Testis (tissue), 2 donors: ENCODE measurements at regions not wholly inside any gene's neighbourhood (a gene's known extent, or its start where the extent isn't known, plus 50 kb on each side); places are given as distances from the start of the nearest gene placed in this dataset.

Source experiments
- CTCF ChIP-seq, 3 experiments: fragments of 450-650 bp in 2 of 3; fragments of 200-600 bp in 1 of 3; sonication (generic) in 1 of 3; IDR thresholded peaks; one replicate each; pipeline ENCODE4 v1.5.1; 2016 to 2019; ENCODE audit warnings: antibody characterized with exemption in 3 of 3, mild to moderate bottlenecking in 2 of 3, moderate library complexity in 1 of 3
- POLR2A ChIP-seq: fragments of 450-650 bp; IDR thresholded peaks from one replicate; pipeline ENCODE4 v1.6.1; 2017; ENCODE audit warnings: antibody characterized with exemption, mild to moderate bottlenecking, moderate library complexity

- no peak for TF ChIP-seq CTCF (IDR thresholded peaks at IDR 0.05)
- TF ChIP-seq POLR2A, result no peak
Observed at GRCh38 chr6:114940181-114940580, 597.4 kb upstream of the HS3ST5 start.
